ENCODE measurements at regions not wholly inside any gene's neighbourhood (a gene's known extent, or its start where the extent isn't known, plus 50 kb on each side); places are given as distances from the start of the nearest gene placed in this dataset.

DNA sequence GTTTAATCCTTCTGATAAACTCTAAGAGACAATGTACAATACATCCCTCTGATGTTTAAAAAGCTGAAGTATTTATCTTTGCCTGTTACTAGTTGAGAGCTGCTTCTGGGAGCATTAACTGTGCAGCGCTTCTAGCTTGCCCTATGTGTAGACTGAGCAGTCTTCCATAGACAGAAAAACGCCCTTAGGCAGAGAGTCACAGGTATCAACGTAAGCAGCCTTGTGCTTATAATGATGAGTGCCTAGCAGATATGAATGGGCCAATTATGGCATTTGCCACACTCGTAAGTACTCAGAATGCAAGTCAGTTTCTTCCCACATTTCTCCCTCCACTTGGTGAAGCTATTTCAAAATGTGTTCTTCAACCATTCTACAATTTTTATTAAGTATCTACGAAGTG lies 731.1 kb upstream of the SLC8A1 start:
- DNase-seq: no peak
- ATAC-seq: no peak
- no peaks in the 10 kb centered on the region for H3K36me3 ChIP-seq
- H3K27me3 ChIP-seq: no peaks in the 10 kb centered on the region
- 73 to 78% methylated on average over 5 of the region's 5 CpGs for WGBS, 2 donors
- peaks cover 0 to 6% (median 0%) of the 10 kb centered on the region in 11 donors for H3K9me3 ChIP-seq
- no peak overlapping the region for H3K27ac ChIP-seq
- TF ChIP-seq, protein P1, sequence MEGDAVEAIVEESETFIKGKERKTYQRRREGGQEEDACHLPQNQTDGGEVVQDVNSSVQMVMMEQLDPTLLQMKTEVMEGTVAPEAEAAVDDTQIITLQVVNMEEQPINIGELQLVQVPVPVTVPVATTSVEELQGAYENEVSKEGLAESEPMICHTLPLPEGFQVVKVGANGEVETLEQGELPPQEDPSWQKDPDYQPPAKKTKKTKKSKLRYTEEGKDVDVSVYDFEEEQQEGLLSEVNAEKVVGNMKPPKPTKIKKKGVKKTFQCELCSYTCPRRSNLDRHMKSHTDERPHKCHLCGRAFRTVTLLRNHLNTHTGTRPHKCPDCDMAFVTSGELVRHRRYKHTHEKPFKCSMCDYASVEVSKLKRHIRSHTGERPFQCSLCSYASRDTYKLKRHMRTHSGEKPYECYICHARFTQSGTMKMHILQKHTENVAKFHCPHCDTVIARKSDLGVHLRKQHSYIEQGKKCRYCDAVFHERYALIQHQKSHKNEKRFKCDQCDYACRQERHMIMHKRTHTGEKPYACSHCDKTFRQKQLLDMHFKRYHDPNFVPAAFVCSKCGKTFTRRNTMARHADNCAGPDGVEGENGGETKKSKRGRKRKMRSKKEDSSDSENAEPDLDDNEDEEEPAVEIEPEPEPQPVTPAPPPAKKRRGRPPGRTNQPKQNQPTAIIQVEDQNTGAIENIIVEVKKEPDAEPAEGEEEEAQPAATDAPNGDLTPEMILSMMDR (IDR thresholded peaks at IDR 0.05): no peak
- intact Hi-C loops (cut with DNase I): no loop called here
- H3K4me1 ChIP-seq: peaks cover 0 to 5% (median 0%) of the 10 kb centered on the region in 9 donors
- no peak overlapping the region for H3K4me3 ChIP-seq

DNA sequence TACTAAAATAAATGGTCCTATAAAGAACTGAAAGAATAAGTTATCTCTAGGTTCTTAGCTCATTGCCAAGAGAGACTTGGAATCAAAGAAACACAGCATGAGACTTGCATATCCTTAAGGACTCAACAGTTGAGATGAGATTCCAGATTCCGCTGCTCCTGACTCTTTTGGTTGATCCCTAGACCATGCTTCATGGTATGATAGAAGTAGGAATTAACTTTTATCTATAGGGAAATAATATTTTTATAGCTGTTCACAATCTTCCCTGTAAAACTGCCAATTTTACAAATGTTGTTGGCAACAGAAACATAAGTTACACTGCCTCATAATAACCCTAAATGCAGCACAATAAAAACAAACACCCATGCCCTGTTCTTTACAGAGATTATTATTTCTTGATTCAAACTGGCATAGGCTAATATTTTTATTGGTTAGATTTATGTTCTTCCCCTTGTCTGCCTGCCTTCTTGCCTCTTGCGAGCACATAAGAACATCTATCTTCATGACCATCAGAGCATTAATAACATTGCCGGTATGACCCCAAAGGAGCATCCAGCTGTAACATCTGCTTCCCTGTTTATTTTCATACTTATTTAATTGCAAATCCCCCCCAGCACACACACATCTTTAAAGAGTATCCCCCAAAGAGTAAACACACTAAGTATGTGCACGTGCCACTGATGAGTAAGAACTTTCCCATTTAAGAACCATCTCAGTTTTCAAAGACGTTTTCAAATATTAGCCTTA lies 735.7 kb upstream of the SLC8A1 start:
- ATAC-seq: no peak
- Histone ChIP-seq H3K4me1 (peaks cover 0 to 5% (median 0%) of the 10 kb centered on the region in 9 donors), H3K4me3 (no peak overlapping the region), H3K27ac (no peak overlapping the region), H3K36me3 (no peaks in the 10 kb centered on the region), H3K9me3 (no peaks in the 10 kb centered on the region), H3K27me3 (no peaks in the 10 kb centered on the region)
- TF ChIP-seq, protein P1 (IDR thresholded peaks at IDR 0.05): no peak
- DNase-seq: no peak
- intact Hi-C loops (cut with DNase I): no loop called here
- WGBS, 2 donors: 67 to 69% methylated on average over 5 of the region's 5 CpGs

DNA sequence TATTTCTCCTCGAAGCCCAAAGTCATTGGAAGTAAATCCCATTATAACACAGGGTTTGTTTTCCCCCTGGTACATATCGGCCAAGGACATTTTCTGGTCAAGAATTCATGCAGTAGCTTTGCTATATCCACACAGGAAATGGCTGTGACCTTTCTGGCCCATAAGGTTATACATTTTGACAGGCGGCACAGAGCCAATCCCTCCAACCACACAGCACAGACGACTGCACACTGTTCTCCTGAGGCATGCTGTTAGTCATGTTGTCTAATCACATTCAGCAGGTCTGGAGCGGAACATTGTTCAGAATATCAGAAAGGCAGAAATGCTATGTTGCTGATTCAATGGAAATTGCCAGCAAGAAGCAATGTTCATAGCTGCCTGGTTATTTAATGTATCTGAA lies 742.3 kb upstream of the SLC8A1 start:
- TF ChIP-seq, protein P1 (IDR thresholded peaks at IDR 0.05): no peak
- no peaks in the 10 kb centered on the region for H3K27me3 ChIP-seq
- H3K9me3 ChIP-seq: no peaks in the 10 kb centered on the region
- H3K4me1 ChIP-seq: peaks cover 0 to 11% (median 6%) of the 10 kb centered on the region in 9 donors
- no peaks in the 10 kb centered on the region for H3K36me3 ChIP-seq
- DNase-seq (peak; percentile 21 to 27), ATAC-seq (peak in 6 of 8 donors; percentile 59 to 77 (median 66))
- no peak overlapping the region for H3K4me3 ChIP-seq
- intact Hi-C loops (cut with DNase I): no loop called here
- H3K27ac ChIP-seq: peak overlapping the region in 2 of 10 donors; percentile 25 to 27
- WGBS, 2 donors: 23 to 36% methylated on average over 5 of the region's 5 CpGs

DNA sequence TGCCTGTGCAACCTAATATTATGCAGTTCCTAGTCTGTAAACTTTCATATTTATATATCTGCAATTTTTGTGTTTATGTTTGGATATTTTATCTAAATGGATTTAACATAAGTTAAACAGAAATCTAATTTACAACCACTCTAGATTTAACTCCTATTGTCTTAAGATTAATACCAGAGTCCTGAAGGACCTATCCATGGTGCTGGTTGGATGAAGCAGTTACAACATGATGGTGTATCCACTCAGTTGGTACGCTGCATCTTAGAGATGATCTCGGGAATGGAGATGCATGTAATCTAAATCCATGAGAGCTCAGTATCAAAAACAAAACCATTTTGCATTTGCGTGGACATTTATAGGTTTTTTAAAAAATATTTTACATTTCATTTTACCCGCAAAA lies 745.9 kb upstream of the SLC8A1 start:
- ATAC-seq (no peak), DNase-seq (no peak)
- intact Hi-C loops (cut with DNase I): no loop called here
- Histone ChIP-seq H3K36me3 (no peaks in the 10 kb centered on the region), H3K27ac (no peak overlapping the region), H3K4me1 (peaks cover 0 to 11% (median 6%) of the 10 kb centered on the region in 9 donors), H3K9me3 (no peaks in the 10 kb centered on the region), H3K27me3 (no peaks in the 10 kb centered on the region), H3K4me3 (no peak overlapping the region)
- TF ChIP-seq, protein P1 (IDR thresholded peaks at IDR 0.05): no peak
- 72 to 80% methylated on average over 4 of the region's 4 CpGs for WGBS, 2 donors

All from heart right ventricle (tissue), 16 donors.